ENCODE measurements at regions not wholly inside any gene's neighbourhood (a gene's known extent, or its start where the extent isn't known, plus 50 kb on each side); places are given as distances from the start of the nearest gene placed in this dataset.
"Not testable (repeated sequence)": the region's sequence is repeated elsewhere in the genome, so short reads cannot be mapped to it uniquely, and the experiment has no call there.

GRCh38 chr12:124471828-124472227 is 95.6 kb downstream of the NCOR2 start:
- H3K4me1 ChIP-seq (ENCODE audit: insufficient read depth), result no peaks in the 10 kb centered on the region
- no peak overlapping the region for H3K4me2 ChIP-seq (ENCODE audit: unreplicated experiment)
- H3K9me3 ChIP-seq (ENCODE audit: low read depth), result no peaks in the 10 kb centered on the region
- in situ Hi-C loops (cut with MboI), result no loop called here
- WGBS, 2 experiments (ENCODE audit: low coverage in 1 of 2, low lambda C conversion rate in 2 of 2, missing lambda C conversion rate in 2 of 2), result 76 to 85% methylated on average over 2 of the region's 2 CpGs
- DNase-seq, result no peak
- no peak for TF ChIP-seq EZH2phosphoT487 (IDR thresholded peaks at IDR 0.05; ENCODE audit: insufficient read depth, low read depth)
- TF ChIP-seq EZH2 (IDR thresholded peaks at IDR 0.05; ENCODE audit: insufficient read depth, poor library complexity, severe bottlenecking), result no peak
- no peak overlapping the region for H3K27ac ChIP-seq
- H4K20me1 ChIP-seq (ENCODE audit: insufficient read depth), result no peaks in the 10 kb centered on the region
- H3K9ac ChIP-seq, result no peak overlapping the region
- no peak overlapping the region for H2AFZ ChIP-seq
- no peaks in the 10 kb centered on the region for H3K27me3 ChIP-seq (replicated peaks; ENCODE audit: insufficient read depth)
- no peak overlapping the region for H3K4me3 ChIP-seq
- H3K36me3 ChIP-seq (ENCODE audit: low read depth), result peaks cover 26% of the 10 kb centered on the region; the same call in 1 of the 2 replicates
- no peaks in the 10 kb centered on the region for H3F3A ChIP-seq (ENCODE audit: insufficient read depth)
- H3K79me2 ChIP-seq (ENCODE audit: insufficient read depth), result peaks cover 25% of the 10 kb centered on the region
- no peaks in the 10 kb centered on the region for H3K9me2 ChIP-seq (ENCODE audit: insufficient read depth)

DNA sequence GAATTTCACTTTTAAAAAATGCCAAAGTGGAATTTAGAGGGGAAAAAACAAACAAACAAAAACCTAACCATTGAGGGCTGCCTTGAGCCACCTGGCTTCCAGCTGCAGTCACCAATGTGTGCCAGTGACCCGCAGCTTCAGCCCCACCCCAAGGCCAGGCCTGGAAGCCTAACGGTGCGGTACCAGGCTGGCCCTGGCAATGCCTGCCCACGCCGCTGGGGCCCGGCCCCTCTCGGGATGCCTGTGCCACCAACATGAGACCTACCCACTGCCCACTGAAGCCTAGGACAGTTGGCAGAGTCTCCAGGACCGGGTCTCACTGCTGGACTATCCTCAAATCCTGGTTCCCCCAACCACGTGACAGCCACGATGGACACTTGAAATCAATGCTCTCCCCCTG is 96.6 kb downstream of the NCOR2 start:
- H3K9me3 ChIP-seq (ENCODE audit: low read depth), result no peaks in the 10 kb centered on the region
- no peaks in the 10 kb centered on the region for H3F3A ChIP-seq (ENCODE audit: insufficient read depth)
- peaks cover 23% of the 10 kb centered on the region; the same call in 1 of the 2 replicates for H3K36me3 ChIP-seq (ENCODE audit: low read depth)
- H3K4me2 ChIP-seq (ENCODE audit: unreplicated experiment), result no peak overlapping the region
- WGBS, 2 experiments (ENCODE audit: low coverage in 1 of 2, low lambda C conversion rate in 2 of 2, missing lambda C conversion rate in 2 of 2), result 89 to 90% methylated on average over 10 of the region's 10 CpGs
- no peak for DNase-seq
- peaks cover 25% of the 10 kb centered on the region for H3K79me2 ChIP-seq (ENCODE audit: insufficient read depth)
- H3K4me3 ChIP-seq, result no peak overlapping the region
- no peak overlapping the region for H3K9ac ChIP-seq
- no peak overlapping the region for H3K27ac ChIP-seq
- H3K9me2 ChIP-seq (ENCODE audit: insufficient read depth), result no peaks in the 10 kb centered on the region
- no peaks in the 10 kb centered on the region for H3K27me3 ChIP-seq (replicated peaks; ENCODE audit: insufficient read depth)
- in situ Hi-C loops (cut with MboI), result no loop called here
- no peak overlapping the region for H2AFZ ChIP-seq
- H3K4me1 ChIP-seq (ENCODE audit: insufficient read depth), result 0 out of 2 replicates have a peak, but pooled peaks cover 3% of the 10 kb centered on the region
- no peak for TF ChIP-seq EZH2phosphoT487 (IDR thresholded peaks at IDR 0.05; ENCODE audit: insufficient read depth, low read depth)
- no peak for TF ChIP-seq EZH2 (IDR thresholded peaks at IDR 0.05; ENCODE audit: insufficient read depth, poor library complexity, severe bottlenecking)
- no peaks in the 10 kb centered on the region for H4K20me1 ChIP-seq (ENCODE audit: insufficient read depth)

- no peak overlapping the region for H3K4me2 ChIP-seq (ENCODE audit: unreplicated experiment)
- WGBS, 2 experiments (ENCODE audit: low coverage in 1 of 2, low lambda C conversion rate in 2 of 2, missing lambda C conversion rate in 2 of 2), result 92 to 96% methylated on average over 5 of the region's 5 CpGs
- peaks cover 31% of the 10 kb centered on the region for H3K79me2 ChIP-seq (ENCODE audit: insufficient read depth)
Observed at GRCh38 chr12:124470139-124470538, 97.3 kb downstream of the NCOR2 start.

GRCh38 chr12:124469193-124469888 is 98.1 kb downstream of the NCOR2 start:
- Histone ChIP-seq H3K79me2 (ENCODE audit: insufficient read depth) (peaks cover 30% of the 10 kb centered on the region), H3K9me3 (ENCODE audit: low read depth) (no peaks in the 10 kb centered on the region), H3K9ac (no peak overlapping the region), H4K20me1 (ENCODE audit: insufficient read depth) (no peaks in the 10 kb centered on the region), H3K27ac (no peak overlapping the region), H3K36me3 (ENCODE audit: low read depth) (peaks cover 33% of the 10 kb centered on the region; the same call in 1 of the 2 replicates), H3K4me1 (ENCODE audit: insufficient read depth) (0 out of 2 replicates have a peak, but pooled peaks cover 3% of the 10 kb centered on the region), H2AFZ (no peak overlapping the region), H3F3A (ENCODE audit: insufficient read depth) (no peaks in the 10 kb centered on the region), H3K4me3 (no peak overlapping the region), H3K4me2 (ENCODE audit: unreplicated experiment) (no peak overlapping the region), H3K27me3 (replicated peaks; ENCODE audit: insufficient read depth) (no peaks in the 10 kb centered on the region), H3K9me2 (ENCODE audit: insufficient read depth) (no peaks in the 10 kb centered on the region)
- 81 to 84% methylated on average over 11 of the region's 11 CpGs for WGBS, 2 experiments (ENCODE audit: low coverage in 1 of 2, low lambda C conversion rate in 2 of 2, missing lambda C conversion rate in 2 of 2)
- DNase-seq, result peak; percentile 43
- TF ChIP-seq EZH2 (IDR thresholded peaks at IDR 0.05; ENCODE audit: insufficient read depth, poor library complexity, severe bottlenecking) (no peak), EZH2phosphoT487 (IDR thresholded peaks at IDR 0.05; ENCODE audit: insufficient read depth, low read depth) (no peak)
- in situ Hi-C loops (cut with MboI), result no loop called here

More at GRCh38 chr12:124470139-124470538, 97.3 kb downstream of the NCOR2 start:
- no peaks in the 10 kb centered on the region for H3K9me2 ChIP-seq (ENCODE audit: insufficient read depth)
- in situ Hi-C loops (cut with MboI), result no loop called here
- no peak for DNase-seq
- H3K27me3 ChIP-seq (replicated peaks; ENCODE audit: insufficient read depth), result no peaks in the 10 kb centered on the region
- no peaks in the 10 kb centered on the region for H3F3A ChIP-seq (ENCODE audit: insufficient read depth)
- no peak overlapping the region for H3K4me3 ChIP-seq
- no peak overlapping the region for H2AFZ ChIP-seq
- no peaks in the 10 kb centered on the region for H4K20me1 ChIP-seq (ENCODE audit: insufficient read depth)
- H3K4me1 ChIP-seq (ENCODE audit: insufficient read depth), result 0 out of 2 replicates have a peak, but pooled peaks cover 3% of the 10 kb centered on the region
- peaks cover 28% of the 10 kb centered on the region; the same call in 1 of the 2 replicates for H3K36me3 ChIP-seq (ENCODE audit: low read depth)
- no peak overlapping the region for H3K27ac ChIP-seq
- H3K9ac ChIP-seq, result no peak overlapping the region
- TF ChIP-seq EZH2phosphoT487 (IDR thresholded peaks at IDR 0.05; ENCODE audit: insufficient read depth, low read depth) (no peak), EZH2 (IDR thresholded peaks at IDR 0.05; ENCODE audit: insufficient read depth, poor library complexity, severe bottlenecking) (no peak)
- no peaks in the 10 kb centered on the region for H3K9me3 ChIP-seq (ENCODE audit: low read depth)

GRCh38 chr12:124467549-124467948 is 99.9 kb downstream of the NCOR2 start:
- DNase-seq; H3K4me3 ChIP-seq; H3K9me2 ChIP-seq (ENCODE audit: insufficient read depth); H3F3A ChIP-seq (ENCODE audit: insufficient read depth); H3K27ac ChIP-seq; in situ Hi-C loops (cut with MboI); H3K9ac ChIP-seq; H3K4me2 ChIP-seq (ENCODE audit: unreplicated experiment); H3K27me3 ChIP-seq (replicated peaks; ENCODE audit: insufficient read depth); H4K20me1 ChIP-seq (ENCODE audit: insufficient read depth); H3K4me1 ChIP-seq (ENCODE audit: insufficient read depth); H3K9me3 ChIP-seq (ENCODE audit: low read depth); H2AFZ ChIP-seq: not testable (repeated sequence)
- Histone ChIP-seq H3K36me3 (ENCODE audit: low read depth) (peaks cover 26% of the 10 kb centered on the region; the same call in 1 of the 2 replicates), H3K79me2 (ENCODE audit: insufficient read depth) (peaks cover 22% of the 10 kb centered on the region; the same call in 1 of the 2 replicates)
- 95% methylated on average over 1 of the region's 1 CpG; no CpG with 5 or more reads in 1 of the 2 experiments for WGBS, 2 experiments (ENCODE audit: low coverage in 1 of 2, low lambda C conversion rate in 2 of 2, missing lambda C conversion rate in 2 of 2)

Measured in GM23248 (cell line).